Gastrocnemius medialis (tissue), 4 donors: ENCODE measurements at regions not wholly inside any gene's neighbourhood (a gene's known extent, or its start where the extent isn't known, plus 50 kb on each side); places are given as distances from the start of the nearest gene placed in this dataset.

Source experiments
- CTCF ChIP-seq, 5 experiments: fragments of 450-650 bp in 3 of 5; fragments of 200-600 bp in 2 of 5; sonication (generic) in 2 of 5; IDR thresholded peaks in 4 of 5; conservative IDR thresholded peaks in 1 of 5; 1 replicate in 4 of 5; 2 replicates in 1 of 5; pipeline ENCODE4 v1.5.1; 2016 to 2019; ENCODE audit warnings: antibody characterized with exemption in 5 of 5, mild to moderate bottlenecking in 3 of 5, moderate library complexity in 3 of 5
- POLR2A ChIP-seq, 2 donors: fragments of 450-650 bp; IDR thresholded peaks; one replicate each; pipeline ENCODE4 v1.6.1; 2017; ENCODE audit warnings: antibody characterized with exemption in 2 of 2, mild to moderate bottlenecking in 2 of 2, moderate library complexity in 2 of 2

DNA sequence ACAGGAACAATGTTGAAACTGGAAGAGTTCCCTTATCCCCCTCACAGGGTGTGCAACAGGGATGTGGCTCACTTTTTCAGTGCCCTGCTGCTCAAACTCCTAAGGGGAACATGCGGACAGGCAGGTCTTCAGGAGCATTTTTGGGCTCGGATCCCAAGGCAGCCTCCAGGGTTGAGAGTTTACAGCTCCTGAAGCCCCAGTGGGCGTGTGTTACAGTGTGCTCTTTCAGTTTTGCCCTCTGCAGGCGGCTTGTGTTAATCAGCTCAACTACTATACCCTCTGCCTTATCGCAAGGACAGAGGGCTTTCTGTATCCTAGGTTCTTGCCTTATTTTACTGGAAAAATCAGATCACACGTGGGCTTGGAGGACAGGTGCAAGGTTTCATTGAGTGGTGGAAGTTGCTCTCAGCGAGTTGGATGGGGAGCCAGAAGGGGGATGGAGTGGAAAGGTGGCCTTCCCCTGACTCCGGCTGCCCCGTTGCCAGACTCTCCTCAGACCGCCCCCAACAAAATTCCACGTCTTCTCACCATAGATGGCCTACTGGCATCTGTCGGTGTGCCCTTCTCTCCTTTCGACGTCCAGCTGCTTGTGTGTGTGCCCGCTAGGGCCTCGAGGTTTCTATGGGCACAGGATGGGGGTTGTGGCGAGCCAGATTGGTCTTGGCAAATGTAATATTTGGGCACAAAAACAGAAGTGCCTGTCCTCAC lies 541.9 kb downstream of the TMX3 start:
- no peak for TF ChIP-seq POLR2A (IDR thresholded peaks at IDR 0.05)
- TF ChIP-seq CTCF (IDR thresholded peaks at IDR 0.05 in 4 of 5, conservative IDR thresholded peaks at IDR 0.05 in 1 of 5) = no peak
